Midbrain (tissue), 1 donor: ENCODE measurements at regions not wholly inside any gene's neighbourhood (a gene's known extent, or its start where the extent isn't known, plus 50 kb on each side); places are given as distances from the start of the nearest gene placed in this dataset.
"Not testable (repeated sequence)": the region's sequence is repeated elsewhere in the genome, so short reads cannot be mapped to it uniquely, and the experiment has no call there.

Source experiments
- DNase-seq: peaks from one replicate; lab custom pipeline; 2025; lab: John Stamatoyannopoulos, UW

DNA sequence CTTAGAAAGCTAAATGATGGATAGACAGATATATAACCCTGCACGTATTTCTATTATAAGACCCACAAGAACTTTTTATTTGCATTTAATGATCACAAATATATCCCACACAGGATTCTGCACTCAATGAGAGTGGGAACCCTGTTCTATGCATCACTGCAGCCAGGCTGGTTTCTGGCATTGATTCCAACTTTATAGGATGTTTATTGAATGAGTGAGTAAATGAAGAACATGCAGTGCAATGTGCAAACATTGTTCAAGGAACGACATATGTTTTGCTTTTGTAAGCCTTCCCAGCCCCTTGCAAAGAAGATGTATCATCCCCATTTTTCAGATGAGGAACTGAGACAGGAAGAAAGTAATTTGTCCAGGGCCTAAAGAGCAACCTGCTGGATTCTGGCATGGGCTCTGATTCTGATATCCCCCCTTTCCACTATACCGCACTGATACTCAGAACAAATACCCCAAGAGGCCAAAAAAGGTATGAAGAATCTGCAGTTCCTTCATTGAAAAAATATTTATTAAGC, 246.3 kb downstream of the LACC1 start:
- DNase-seq: no peak

DNA sequence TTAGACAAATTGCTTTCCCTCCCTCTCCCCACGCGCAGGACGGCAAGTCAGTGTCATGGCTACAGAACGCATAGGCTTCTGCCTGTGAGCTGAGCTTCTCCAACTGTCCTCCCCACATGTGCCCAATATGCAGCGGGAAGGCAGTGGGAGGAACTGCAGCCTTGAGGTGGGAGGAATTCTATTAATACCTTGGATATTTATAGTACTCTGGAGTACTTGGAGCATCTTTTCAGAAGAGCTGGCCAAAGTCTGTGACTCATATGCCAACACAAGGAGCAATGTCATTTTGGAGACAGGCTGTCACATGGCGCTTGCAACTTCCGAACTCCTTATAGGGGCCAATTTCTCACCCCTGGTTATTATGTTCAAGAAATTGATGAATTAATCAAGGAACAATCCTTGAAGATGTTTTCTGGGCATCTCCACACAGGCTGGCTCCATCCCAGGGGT, 245.0 kb upstream of the SERP2 start:
- no peak for DNase-seq

DNA sequence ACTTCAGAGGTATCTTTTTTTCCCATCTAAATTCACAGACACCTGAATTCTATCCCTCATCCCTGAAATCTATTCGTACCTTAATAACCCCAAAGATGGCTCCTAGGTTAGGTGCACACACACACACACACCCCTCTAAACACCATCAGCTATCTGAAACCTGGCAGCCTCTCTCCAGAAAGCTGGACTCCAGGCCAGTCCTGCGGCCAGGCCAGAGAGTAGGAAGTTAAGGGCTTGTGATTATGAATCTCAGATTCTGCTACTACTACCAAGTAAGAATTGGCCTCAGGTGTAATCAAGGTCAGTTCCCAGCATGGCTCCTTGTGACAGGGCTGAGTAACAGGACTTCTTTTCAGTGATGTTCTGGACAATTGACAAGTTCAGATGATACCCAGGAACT, 244.2 kb upstream of the SERP2 start:
- no peak for DNase-seq

DNA sequence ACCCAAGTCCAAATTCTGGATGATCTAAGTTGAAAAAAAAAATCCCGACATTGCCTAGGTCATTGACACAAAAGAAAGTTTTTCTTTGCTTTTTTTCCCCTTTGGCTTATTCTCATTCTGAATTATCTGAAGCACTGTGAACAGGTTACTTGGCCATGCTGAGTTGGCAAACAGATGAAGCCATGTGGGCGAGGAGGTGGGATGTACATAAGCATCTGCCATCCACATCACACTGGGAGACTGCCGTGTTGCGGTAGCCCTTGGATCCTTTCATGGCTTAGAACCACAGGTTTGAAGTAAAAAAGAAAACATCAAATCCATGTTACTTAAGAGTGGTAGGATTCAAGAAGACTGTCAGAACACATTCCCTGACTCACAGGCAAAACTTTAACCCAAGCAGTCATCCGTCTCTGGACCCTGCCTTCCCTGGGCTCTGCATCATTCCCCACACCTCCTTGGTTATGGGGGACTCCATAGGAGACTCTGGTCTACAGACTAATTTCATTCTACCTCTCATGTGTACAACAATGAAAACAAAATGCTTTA, 242.5 kb upstream of the SERP2 start:
- DNase-seq: no peak

DNA sequence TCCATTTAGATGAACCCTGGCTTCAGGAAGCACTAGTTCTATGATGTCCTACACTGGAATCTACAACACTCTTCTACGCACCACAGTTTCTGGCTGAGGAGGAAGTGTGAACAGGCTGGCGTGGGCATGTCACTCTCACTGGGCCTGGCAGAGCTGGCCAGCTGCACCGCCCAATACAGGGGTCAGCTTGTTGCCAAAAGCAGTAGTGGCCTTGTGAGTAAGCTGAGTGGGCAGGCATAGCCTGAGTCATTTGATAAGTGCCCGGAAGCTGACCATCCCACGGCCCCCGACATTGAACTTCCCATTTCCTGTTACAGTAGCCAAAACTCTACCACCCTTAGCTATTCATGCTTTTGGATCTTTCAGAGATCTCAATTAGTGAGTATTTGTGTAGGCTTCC, 240.9 kb upstream of the SERP2 start:
- DNase-seq: peak; percentile 15

DNA sequence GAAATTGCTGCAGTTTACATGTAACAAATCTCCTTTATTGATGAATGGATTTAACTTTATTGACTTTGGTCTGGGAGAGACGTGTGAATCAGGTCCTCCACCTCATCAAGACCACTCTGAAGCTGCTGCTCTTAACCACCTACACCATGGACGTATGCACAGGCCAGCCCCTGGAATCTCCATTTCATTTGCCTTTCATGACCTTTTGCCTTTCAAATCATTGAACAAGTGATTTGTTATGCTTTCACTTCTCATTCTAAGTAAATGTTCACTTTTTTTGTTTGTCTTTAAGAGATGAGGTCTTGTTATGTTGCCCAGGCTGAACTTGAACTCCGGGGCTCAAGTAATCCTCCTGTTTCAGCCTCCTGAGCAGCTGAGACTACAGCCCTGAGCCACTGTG, 240.0 kb upstream of the SERP2 start:
- no peak for DNase-seq

DNA sequence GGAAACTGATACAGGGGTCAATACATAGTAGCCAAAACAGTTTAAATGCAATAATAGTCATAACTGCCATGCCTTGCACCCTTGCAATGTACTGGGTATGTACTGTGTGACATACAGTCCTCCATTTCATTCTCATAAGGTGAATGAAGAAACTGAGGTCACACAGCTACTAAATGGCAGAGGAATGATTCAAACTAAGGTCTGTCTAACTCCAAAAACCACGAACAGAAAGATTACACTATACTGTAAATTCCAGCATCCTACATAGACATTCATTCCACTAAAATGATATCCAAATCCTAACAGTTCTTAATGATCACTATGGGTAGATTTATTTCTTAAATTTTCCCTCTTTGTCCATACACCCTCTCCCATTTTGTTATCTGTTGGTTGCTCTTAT, 238.1 kb upstream of the SERP2 start:
- no peak for DNase-seq

DNA sequence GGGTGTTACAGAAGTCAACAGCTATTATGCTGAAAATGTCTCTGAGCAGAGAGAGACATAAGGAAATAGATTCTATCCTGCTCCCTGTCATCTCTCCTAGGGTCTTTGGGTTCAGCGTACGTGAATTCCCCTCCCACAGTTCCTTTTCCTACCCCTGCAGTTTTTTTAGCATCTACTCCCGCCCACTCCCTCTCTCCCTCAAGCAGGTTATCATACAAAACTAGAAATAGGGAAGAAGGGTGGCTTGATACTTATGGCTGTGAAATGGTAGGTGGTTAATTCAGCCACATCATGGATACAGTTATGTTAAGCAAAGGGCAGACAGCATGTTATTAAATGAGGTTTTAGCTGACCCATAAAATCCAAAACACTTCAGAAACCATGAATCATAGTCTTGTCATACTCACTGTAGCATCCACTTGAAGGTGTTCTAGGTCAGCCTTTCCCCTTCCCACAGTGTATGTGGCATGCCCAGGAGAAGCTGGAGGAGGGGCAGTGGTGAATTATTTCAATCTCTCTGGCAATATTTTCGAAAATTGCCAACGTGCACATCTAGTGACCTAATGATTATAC, 236.8 kb upstream of the SERP2 start:
- DNase-seq: no peak

DNA sequence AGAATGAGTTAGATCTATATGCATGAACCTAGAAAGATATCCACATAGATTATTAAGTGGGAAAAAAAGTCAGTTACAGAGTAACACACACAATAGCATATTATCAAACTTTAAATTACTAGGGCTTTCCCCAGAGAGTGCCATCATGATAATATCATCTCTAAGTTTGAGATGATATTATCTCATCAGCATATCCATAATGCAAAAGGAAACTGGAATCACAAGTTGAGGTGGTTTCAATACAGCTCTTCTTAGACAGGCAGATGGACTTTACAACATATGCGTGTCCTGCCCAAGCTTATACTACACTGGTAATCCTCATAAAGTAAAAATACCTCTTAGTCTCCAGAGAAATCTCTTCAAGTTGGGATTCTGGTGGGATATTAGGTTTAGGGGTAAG, 236.2 kb upstream of the SERP2 start:
- no peak for DNase-seq

DNA sequence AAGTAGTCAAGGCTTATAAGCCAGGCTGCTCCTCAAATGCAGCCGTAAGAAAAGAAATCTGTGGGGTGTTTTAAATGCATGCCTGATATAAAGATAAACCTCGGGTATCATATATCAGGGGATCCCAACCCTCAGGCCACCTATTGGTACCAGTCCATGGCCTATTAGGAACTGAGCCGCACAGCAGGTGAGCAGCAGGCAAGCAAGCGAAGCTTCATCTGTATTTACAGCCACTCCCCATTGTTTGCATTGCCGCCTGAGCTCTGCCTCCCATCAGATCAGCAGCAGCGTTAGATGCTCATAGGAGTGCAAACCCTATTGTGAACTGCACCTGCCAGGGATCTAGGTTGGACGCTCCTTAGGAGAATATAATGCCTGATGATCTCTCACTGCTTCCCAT, 233.5 kb upstream of the SERP2 start:
- DNase-seq: no peak

DNA sequence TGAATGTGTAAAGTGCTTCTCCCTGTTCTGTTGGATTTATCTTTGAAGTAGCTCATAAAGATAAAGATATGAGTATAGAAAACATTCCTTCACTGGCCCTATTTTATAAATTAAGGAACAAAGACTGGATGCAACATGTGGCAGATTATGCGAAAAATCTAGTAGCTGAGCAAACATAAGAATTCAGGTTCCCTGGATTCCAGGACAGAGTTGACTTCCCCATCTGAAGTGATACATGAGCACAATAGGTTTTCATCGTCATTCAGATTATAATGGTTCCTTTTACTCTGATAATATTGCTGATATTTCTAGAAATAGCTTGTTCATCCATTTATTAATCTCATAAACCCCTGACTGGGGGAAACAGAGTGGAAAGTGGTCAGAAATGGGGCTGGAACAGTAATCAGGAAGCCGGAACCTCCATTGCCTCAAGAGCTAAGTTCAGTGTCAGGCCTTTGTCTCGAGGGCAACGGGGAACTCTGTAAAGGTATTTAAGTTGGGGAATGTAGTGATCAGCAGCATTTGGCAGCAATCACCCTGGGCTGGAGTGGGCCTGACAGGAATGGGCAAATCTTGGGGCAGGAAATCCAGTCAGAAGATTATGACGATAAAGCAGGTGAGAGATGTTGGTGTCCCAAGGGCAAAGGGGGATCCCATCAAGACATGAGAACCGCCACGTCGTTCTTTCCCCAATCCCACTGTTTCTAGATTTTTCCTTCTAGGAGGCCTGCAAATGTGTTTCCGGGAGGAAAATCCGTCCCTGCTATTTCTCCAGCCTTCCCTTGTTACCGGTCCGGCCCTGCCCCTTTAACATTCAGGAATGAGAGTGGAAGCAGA, 232.5 kb upstream of the SERP2 start:
- no peak for DNase-seq

DNA sequence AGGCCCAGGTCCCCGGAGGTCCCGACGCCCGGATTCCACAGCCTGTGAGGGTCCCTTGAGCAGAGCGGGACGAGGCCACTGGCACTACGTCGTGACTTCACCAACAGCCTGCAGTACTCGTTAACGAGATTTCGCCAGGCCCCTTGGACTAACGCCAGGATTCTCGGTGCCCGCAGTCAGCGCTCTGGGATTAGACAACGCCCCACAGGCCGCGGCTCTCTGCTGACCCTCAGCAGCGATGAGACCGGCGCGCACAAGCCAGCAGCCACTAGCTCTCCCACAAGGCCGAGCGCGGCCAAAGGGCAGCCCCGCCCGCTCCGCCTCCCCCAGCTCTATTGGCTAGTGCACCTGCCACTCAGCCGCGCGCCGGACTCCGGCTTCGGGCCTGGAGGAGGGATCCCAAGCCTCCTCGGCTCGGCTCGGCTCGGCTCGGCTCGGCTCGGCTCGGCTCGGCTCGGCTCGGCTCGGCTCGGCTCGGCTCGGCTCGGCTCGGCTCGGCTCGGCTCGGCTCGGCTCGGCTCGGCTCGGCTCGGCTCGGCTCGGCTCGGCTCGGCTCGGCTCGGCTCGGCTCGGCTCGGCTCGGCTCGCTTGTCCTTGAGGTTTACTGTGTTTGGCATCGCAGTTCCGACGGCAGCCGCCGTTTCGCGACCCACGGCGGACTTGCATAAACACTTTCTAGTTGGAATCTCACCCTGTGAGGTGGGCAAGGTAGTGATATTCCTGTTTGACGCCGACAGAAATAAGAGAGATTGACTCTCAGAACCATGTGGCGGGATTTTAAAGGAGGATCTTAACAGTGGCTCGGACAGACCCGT, 231.7 kb upstream of the SERP2 start:
- peak; percentile 96 for DNase-seq

DNA sequence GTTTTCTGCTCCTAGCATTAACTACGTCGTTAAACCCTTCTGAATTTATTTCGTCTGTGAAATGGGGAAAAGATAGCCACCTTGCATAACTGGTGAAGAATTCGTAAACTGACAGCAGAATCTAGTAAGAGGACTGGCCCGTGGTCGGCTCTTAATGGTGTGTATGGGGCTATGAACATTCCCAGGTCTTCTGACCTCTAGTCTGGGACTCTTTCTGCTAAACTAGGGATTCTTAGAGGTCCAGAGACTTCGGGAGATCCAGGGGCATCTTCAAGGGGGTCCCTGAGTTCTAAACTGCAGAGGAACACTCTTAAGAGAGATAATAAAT, 231.1 kb upstream of the SERP2 start:
- no peak for DNase-seq

DNA sequence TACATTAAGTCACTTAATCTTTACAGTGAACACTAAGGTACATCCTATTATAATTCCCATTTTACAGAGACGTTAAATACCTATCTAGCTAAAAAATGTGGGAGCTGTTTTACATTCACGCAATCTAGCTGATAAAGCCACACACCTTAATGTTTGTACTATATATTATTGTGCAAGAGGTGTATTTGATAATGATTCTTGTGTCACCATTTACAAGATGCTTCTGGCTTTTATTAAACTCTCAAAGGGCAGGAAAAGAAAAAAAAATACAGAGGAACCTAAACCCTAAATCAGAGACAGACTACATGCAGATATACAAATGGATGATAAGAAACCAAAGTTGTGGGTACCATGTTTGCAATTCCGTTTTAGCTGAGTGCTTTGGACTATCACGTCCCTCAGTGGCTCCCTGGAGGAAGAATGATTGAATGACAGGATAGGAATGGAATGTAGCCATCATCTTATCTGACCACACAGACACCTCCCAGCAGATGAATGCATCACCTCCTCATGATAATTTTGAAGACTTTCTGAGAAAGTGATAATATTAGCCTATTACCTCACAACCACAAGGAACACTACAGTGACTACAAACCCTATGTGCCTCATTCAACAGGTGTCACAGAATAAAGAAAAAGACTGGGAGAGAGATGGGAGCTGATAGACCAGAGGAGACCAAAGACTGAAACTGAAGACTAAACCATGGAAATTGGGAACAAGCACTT, 230.5 kb upstream of the SERP2 start:
- DNase-seq: no peak

DNA sequence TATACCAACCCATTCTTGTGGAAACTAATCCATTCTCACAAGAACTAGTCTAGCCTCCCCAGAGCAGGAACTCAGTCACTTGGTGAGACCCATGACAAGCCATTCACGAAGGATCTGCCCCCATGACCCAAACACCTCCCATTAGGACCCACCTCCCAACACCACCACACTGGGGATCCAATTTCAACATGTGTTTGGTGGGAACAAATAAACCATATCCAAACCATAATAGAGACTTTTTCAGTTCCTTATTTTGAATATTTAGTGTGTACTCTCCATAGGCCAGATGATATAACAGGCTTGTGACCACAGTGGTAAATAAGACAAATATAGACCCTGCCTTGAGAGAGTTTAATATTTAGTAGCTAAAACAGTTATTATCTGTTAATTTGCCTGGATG, 227.5 kb upstream of the SERP2 start:
- no peak for DNase-seq

DNA sequence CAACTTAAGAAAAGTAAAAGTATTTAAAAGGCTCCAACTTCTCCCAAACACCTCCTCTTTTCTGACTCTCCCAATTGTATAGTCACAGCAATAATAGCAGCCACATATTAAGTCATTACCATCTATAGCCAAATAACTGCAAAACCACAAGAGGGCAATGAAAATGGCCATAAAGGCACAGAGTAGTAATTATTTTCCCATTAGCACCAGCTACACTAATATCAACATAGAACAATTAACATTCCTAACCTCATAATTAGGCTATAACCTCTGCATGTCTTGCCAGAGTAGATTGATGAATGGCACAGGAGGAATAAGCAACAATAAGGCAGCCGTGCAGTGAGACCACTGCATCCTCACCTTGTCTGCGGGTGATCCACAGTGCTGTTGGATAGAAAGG, 226.4 kb upstream of the SERP2 start:
- DNase-seq: no peak

DNA sequence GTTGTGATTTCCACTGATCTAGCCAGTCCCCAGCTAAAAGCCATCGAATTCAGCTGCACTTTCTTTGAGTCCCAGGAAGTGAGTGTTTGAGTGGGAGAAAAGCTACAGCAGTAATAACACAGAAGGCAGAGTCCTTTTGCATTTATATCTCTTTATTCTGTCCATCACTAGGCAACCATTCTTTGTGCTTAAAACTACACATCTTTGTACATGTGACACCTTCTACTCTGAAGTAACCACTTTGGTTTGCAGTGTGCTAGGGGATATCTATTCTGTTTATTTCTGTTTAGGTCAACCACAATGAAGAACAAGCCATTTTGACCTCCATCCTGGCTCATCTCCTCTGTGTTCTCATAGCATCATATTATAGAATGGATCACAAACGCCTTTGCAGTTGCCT, 226.0 kb upstream of the SERP2 start:
- no peak for DNase-seq

DNA sequence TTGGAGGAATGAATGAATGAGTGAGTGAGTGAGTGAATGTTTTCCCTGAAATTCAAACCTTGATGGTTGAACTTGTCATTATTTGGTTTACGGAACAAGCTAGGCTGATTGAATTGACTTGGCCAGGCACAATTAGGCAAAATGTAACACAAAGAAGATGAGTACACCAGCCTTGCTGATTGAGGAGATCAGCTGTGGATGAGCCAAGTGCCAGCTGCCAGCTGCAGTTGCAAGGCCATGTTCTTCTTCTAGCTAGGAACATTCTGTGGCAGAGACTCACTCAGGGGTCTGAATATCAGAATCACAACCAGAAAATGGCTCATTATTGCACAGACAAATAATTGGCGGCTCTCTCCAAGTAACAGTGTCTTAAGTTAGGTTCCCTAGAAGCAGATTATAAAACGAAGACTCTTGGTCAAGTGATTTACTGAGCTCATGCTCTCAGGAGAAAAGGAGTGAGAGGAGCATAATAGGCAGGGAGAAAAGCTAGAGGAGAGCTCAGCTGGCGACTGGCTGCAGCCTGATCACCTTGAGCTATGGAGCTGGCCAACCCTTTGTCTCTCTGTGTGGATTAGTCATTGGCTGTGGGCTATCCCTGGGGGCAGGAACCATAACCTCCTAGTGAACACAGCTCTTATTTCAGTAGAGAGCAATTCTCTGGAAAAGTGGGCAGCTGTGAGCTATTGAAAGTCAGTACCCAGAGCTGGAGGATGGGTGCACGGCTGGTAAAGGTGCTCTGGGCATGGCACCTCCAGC, 225.3 kb upstream of the SERP2 start:
- no peak for DNase-seq

DNA sequence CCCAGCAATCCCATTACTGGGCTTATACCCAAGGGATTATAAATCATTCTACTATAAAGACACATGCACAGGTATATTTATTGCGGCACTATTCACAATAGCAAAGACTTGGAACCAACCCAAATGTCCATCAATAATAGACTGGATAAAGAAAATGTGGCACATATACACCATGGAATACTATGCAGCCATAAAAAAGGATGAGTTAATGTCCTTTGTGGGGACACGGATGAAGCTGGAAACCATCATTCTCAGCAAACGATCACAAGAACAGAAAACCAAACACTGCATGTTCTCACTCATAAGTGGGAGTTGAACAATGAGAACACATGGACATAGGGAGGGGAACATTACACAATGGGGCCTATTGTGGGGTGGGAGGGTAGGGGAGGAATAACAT, 224.4 kb upstream of the SERP2 start:
- not testable (repeated sequence) for DNase-seq

DNA sequence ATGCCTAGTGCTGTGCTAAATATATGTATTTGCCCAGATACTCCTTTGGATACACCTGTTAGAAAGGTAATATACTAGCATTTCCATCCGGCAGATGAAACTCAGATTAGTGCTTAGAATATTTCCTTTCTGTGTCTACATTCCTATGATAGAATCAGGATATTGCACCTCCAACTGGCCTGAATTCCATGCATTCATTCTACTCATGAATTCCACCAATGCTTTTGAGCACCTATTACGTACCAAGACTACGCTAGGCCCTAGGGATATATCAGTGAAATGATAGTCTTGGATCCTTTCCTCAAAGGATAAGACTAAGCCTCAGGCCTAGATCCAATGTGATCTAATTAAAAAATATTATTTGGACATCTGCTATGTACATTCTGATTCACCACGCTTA, 223.8 kb upstream of the SERP2 start:
- DNase-seq: no peak

DNA sequence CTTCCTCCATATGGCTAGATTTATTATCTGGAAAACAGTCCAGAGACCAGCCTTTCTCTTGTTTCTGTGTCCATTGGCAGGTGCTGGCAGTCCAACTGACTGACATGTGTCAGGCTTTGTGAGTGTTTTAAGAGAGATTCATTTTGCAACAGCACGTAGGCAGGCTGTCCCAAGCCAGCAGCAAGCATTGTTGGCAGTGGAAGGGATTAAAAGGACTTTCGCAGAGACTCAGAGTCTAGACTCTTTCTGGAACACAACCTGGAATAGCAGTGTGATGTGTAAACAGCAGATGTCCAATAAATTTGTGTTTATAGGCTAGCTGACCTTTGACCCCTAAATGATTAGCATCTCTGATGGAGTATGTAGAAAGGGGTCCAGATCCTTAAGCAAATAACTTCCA, 222.2 kb upstream of the SERP2 start:
- no peak for DNase-seq
